PC-3 (cell line): ENCODE measurements at regions not wholly inside any gene's neighbourhood (a gene's known extent, or its start where the extent isn't known, plus 50 kb on each side); places are given as distances from the start of the nearest gene placed in this dataset.

Source experiments
- ATAC-seq: fragments of 200-7000 bp; cut with Tn5 transposase; 2 replicates; pipeline ENCODE4 v1.9.1; 2020; ENCODE audit warnings: mild to moderate bottlenecking, moderate library complexity
- BruUV-seq: library from RNA; stranded (reverse); fragments of 400-500 nt; replicated peaks from 2 replicates; lab custom pipeline; 2021; lab: Mats Ljungman, UMichigan
- CTCF ChIA-PET: fragments of 300-600 bp; sonication (Branson Sonifier 250); formaldehyde crosslinking; loops from one replicate; lab custom pipeline; 2022; ENCODE audit warnings: antibody characterized with exemption; lab: Charles Lee
- POLR2A ChIA-PET: fragments of 300-600 bp; sonication (Branson Sonifier 250); formaldehyde crosslinking; loops from one replicate; lab custom pipeline; 2022; ENCODE audit warnings: antibody characterized with exemption; ENCODE audit not compliant: unreplicated experiment; lab: Charles Lee
- DNase-seq: peaks from one replicate; pipeline ENCODE4 v3.0.0-alpha.2; 2015
- H2AFZ ChIP-seq: fragments of 300-600 bp; sonication (generic); 2 replicates; pipeline ENCODE4 v1.6.0; 2016; ENCODE audit warnings: antibody characterized with exemption, low read length
- H3F3A ChIP-seq: fragments of 300-600 bp; sonication (generic); one replicate; pipeline ENCODE4 v1.6.0; 2017; ENCODE audit warnings: antibody characterized with exemption, low read length, control low read depth, mild to moderate bottlenecking; ENCODE audit not compliant: unreplicated experiment
- H3K27ac ChIP-seq: fragments of 300-600 bp; sonication (generic); 2 replicates; pipeline ENCODE4 v1.5.1; 2016; ENCODE audit warnings: mild to moderate bottlenecking, low read length
- H3K27me3 ChIP-seq: fragments of 300-600 bp; sonication (generic); 2 replicates; pipeline ENCODE4 v1.6.1; 2016; ENCODE audit warnings: low read length, mixed read lengths
- H3K36me3 ChIP-seq: fragments of 300-600 bp; sonication (generic); 2 replicates; pipeline ENCODE4 v1.6.1; 2016; ENCODE audit warnings: low read depth, mixed run types, low read length, mixed read lengths
- H3K4me1 ChIP-seq: fragments of 300-600 bp; sonication (generic); 2 replicates; pipeline ENCODE4 v1.5.1; 2016; ENCODE audit warnings: low read length; ENCODE audit not compliant: insufficient read depth
- H3K4me2 ChIP-seq: fragments of 300-600 bp; sonication (generic); 2 replicates; pipeline ENCODE4 v1.6.0; 2016; ENCODE audit warnings: low read length
- H3K4me3 ChIP-seq: fragments of 300-600 bp; sonication (generic); 2 replicates; pipeline ENCODE4 v1.5.1; 2016; ENCODE audit warnings: mild to moderate bottlenecking, low read length, mixed read lengths
- H3K79me2 ChIP-seq: fragments of 300-600 bp; sonication (generic); 2 replicates; pipeline ENCODE4 v1.6.1; 2017; ENCODE audit warnings: low read length, mixed read lengths
- H3K9ac ChIP-seq: fragments of 300-600 bp; sonication (generic); 2 replicates; pipeline ENCODE4 v1.6.0; 2016; ENCODE audit warnings: mild to moderate bottlenecking, low read length
- H3K9me2 ChIP-seq: fragments of 300-600 bp; sonication (generic); replicated peaks from 2 replicates; pipeline ENCODE4 v1.6.1; 2016; ENCODE audit warnings: mixed run types, low read length, mixed read lengths
- H3K9me3 ChIP-seq: fragments of 300-600 bp; sonication (generic); 2 replicates; pipeline ENCODE4 v1.6.1; 2016; ENCODE audit warnings: low read length, mixed read lengths
- H4K20me1 ChIP-seq: fragments of 300-600 bp; sonication (generic); 2 replicates; pipeline ENCODE4 v1.6.1; 2016; ENCODE audit warnings: low read length, mixed read lengths
- EZH2 ChIP-seq: fragments of 300-600 bp; sonication (generic); IDR thresholded peaks from one replicate; pipeline ENCODE4 v1.6.1; 2017; ENCODE audit warnings: antibody characterized with exemption, mild to moderate bottlenecking, low read length; ENCODE audit not compliant: unreplicated experiment
- EZH2phosphoT487 ChIP-seq: fragments of 300-600 bp; sonication (generic); IDR thresholded peaks from 2 replicates; pipeline ENCODE4 v1.6.1; 2018; ENCODE audit warnings: mild to moderate bottlenecking, antibody characterized with exemption, low read length, borderline replicate concordance
- intact Hi-C: fragments of 100-400 bp; cut with micrococcal nuclease; formaldehyde crosslinking; loops from 2 replicates; pipeline ENCODE4 v1.9.0; 2023
- TF ChIP-seq, protein P1 (sequence below): fragments of 300-600 bp; sonication (generic); conservative IDR thresholded peaks from 2 replicates; pipeline ENCODE4 v1.5.1; 2017; ENCODE audit warnings: antibody characterized with exemption, low read depth, mild to moderate bottlenecking, low read length

GRCh38 chr6:33892581-33893346 is 89.0 kb upstream of the MLN start:
- CTCF ChIA-PET = no interaction called here
- no TSS peak for BruUV-seq
- intact Hi-C loops = no loop called here

DNA sequence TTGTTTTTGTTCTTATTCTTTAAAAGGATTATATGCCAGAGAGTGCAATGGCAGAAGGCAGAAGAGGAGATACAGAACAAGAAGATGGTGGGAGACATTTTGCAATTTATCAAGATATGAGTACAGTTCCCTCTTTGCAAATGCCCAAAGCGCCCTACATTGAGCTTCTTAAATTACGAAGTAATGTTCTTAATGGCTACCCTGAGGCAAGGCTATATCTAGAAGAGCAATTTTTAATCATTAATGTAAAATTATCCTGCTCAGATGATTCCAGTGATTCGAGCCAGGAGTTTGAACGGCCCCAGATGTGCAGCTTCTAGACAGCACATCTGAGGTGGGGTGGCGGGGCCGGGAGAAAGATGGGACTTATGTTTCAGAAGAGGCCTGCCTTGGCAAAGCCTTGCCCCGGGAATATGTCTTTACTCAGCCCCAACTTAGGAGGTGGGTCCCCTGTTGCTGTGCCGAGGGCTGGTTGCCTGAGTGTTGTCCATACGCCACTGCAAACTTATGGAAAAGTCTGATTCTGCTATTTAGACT is 84.9 kb upstream of the MLN start:
- H3K9me3 ChIP-seq = no peaks in the 10 kb centered on the region
- intact Hi-C loops = no loop called here
- no peak for TF ChIP-seq EZH2
- TF ChIP-seq EZH2phosphoT487 = no peak
- TF ChIP-seq, protein P1, sequence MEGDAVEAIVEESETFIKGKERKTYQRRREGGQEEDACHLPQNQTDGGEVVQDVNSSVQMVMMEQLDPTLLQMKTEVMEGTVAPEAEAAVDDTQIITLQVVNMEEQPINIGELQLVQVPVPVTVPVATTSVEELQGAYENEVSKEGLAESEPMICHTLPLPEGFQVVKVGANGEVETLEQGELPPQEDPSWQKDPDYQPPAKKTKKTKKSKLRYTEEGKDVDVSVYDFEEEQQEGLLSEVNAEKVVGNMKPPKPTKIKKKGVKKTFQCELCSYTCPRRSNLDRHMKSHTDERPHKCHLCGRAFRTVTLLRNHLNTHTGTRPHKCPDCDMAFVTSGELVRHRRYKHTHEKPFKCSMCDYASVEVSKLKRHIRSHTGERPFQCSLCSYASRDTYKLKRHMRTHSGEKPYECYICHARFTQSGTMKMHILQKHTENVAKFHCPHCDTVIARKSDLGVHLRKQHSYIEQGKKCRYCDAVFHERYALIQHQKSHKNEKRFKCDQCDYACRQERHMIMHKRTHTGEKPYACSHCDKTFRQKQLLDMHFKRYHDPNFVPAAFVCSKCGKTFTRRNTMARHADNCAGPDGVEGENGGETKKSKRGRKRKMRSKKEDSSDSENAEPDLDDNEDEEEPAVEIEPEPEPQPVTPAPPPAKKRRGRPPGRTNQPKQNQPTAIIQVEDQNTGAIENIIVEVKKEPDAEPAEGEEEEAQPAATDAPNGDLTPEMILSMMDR = no peak
- no peaks in the 10 kb centered on the region for H3F3A ChIP-seq
- H3K27ac ChIP-seq = no peak overlapping the region
- peaks cover 20% of the 10 kb centered on the region for H3K4me1 ChIP-seq
- no peaks in the 10 kb centered on the region for H4K20me1 ChIP-seq
- ChIA-PET CTCF (no interaction called here), POLR2A (no interaction called here)
- H3K27me3 ChIP-seq = peaks cover 47% of the 10 kb centered on the region
- H3K9ac ChIP-seq = no peak overlapping the region
- H2AFZ ChIP-seq = no peak overlapping the region
- DNase-seq = no peak
- H3K4me2 ChIP-seq = no peak overlapping the region
- no peaks in the 10 kb centered on the region for H3K9me2 ChIP-seq
- H3K36me3 ChIP-seq = no peaks in the 10 kb centered on the region
- no peak overlapping the region for H3K4me3 ChIP-seq
- ATAC-seq = no peak
- H3K79me2 ChIP-seq = no peaks in the 10 kb centered on the region
- no TSS peak for BruUV-seq

More at GRCh38 chr6:33892581-33893346, 89.0 kb upstream of the MLN start:
- H2AFZ ChIP-seq = no peak overlapping the region
- no peaks in the 10 kb centered on the region for H4K20me1 ChIP-seq
- no peaks in the 10 kb centered on the region for H3K9me3 ChIP-seq
- H3K4me1 ChIP-seq = no peaks in the 10 kb centered on the region
- H3K4me2 ChIP-seq = no peak overlapping the region
- TF ChIP-seq, protein P1 = no peak
- TF ChIP-seq EZH2phosphoT487 (no peak), EZH2 (no peak)
- DNase-seq (no peak), ATAC-seq (no peak)
- no peaks in the 10 kb centered on the region for H3F3A ChIP-seq
- H3K79me2 ChIP-seq = no peaks in the 10 kb centered on the region
- POLR2A ChIA-PET = no interaction called here
- no peaks in the 10 kb centered on the region for H3K36me3 ChIP-seq
- no peak overlapping the region for H3K27ac ChIP-seq
- H3K27me3 ChIP-seq = peaks cover 67% of the 10 kb centered on the region
- H3K9me2 ChIP-seq = no peaks in the 10 kb centered on the region
- H3K9ac ChIP-seq = no peak overlapping the region
- H3K4me3 ChIP-seq = no peak overlapping the region

DNA sequence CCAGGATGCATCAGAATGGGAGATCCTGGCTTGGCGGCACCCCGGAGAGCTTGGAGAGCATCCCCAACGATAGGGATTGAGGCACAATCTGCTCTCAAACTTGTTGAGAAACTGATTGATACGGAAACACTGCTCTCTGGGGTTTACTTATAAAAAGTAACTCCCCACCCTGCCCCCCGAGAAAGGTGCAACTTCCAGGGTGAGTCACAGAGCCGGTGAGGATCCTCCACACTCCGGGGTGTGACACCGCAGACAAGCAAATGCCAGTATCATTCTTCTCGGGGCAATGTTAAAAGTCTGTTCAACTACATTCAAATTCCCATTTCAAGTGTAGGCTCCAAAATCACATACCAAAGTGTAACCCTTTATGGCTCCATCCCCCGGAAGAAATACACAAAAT is 84.4 kb upstream of the MLN start:
- Histone ChIP-seq H3K4me1 (peaks cover 20% of the 10 kb centered on the region), H3K36me3 (no peaks in the 10 kb centered on the region), H4K20me1 (no peaks in the 10 kb centered on the region), H3K9me3 (no peaks in the 10 kb centered on the region), H3K4me3 (no peak overlapping the region), H3K9ac (no peak overlapping the region), H3K79me2 (no peaks in the 10 kb centered on the region), H3K9me2 (no peaks in the 10 kb centered on the region), H2AFZ (no peak overlapping the region), H3F3A (no peaks in the 10 kb centered on the region), H3K4me2 (no peak overlapping the region), H3K27me3 (peaks cover 43% of the 10 kb centered on the region), H3K27ac (no peak overlapping the region)
- ATAC-seq = no peak
- intact Hi-C loops = no loop called here
- DNase-seq = no peak
- TF ChIP-seq EZH2phosphoT487 = no peak
- TF ChIP-seq, protein P1 = no peak
- TF ChIP-seq EZH2 = no peak
- POLR2A ChIA-PET = no interaction called here
- CTCF ChIA-PET = no interaction called here
- BruUV-seq = no TSS peak
